Brain microvascular endothelial cell (primary cell): ENCODE measurements at regions not wholly inside any gene's neighbourhood (a gene's known extent, or its start where the extent isn't known, plus 50 kb on each side); places are given as distances from the start of the nearest gene placed in this dataset.

Source experiments
- DNase-seq: peaks from one replicate; pipeline ENCODE4 v3.0.0-alpha.2; 2020
- H3K27ac ChIP-seq: fragments of 250-450 bp; sonication (Bioruptor Pico); 2 replicates; pipeline ENCODE4 v1.5.1; 2020; ENCODE audit warnings: mild to moderate bottlenecking, moderate library complexity
- H3K27me3 ChIP-seq: fragments of 250-450 bp; sonication (Bioruptor Pico); replicated peaks from 2 replicates; pipeline ENCODE4 v1.5.1; 2020; ENCODE audit warnings: mild to moderate bottlenecking
- H3K36me3 ChIP-seq: fragments of 250-450 bp; sonication (Bioruptor Pico); replicated peaks from 2 replicates; pipeline ENCODE4 v1.5.1; 2020; ENCODE audit warnings: mild to moderate bottlenecking
- H3K4me3 ChIP-seq: 2 replicates; pipeline ENCODE4 v1.5.1; 2011; ENCODE audit warnings: low read depth, mild to moderate bottlenecking, control low read depth, low read length, moderate library complexity
- CTCF ChIP-seq: IDR thresholded peaks from 2 replicates; pipeline ENCODE4 v1.5.1; 2011; ENCODE audit warnings: low read depth, mild to moderate bottlenecking, moderate library complexity, low read length, control low read depth, inconsistent platforms; ENCODE audit errors: missing control alignments
- in situ Hi-C: cut with HindIII; loops from 2 replicates; pipeline ENCODE4 v1.10.0; 2017; ENCODE audit warnings: low sequenced_read_pairs, low pct_ligation_motif_present

GRCh38 chr10:110420401-110421193 lies 77.1 kb upstream of the DUSP5 start:
- in situ Hi-C loops, result no loop called here
- Histone ChIP-seq H3K27me3 (no peaks in the 10 kb centered on the region), H3K36me3 (no peaks in the 10 kb centered on the region), H3K27ac (peak overlapping the region; percentile 38), H3K4me3 (no peak overlapping the region)
- TF ChIP-seq CTCF, result no peak
- no peak for DNase-seq

- H3K27ac ChIP-seq, result no peak overlapping the region
- no peak for DNase-seq
- H3K27me3 ChIP-seq, result no peaks in the 10 kb centered on the region
- no peaks in the 10 kb centered on the region for H3K36me3 ChIP-seq
- TF ChIP-seq CTCF, result no peak
- in situ Hi-C loops, result no loop called here
- no peak overlapping the region for H3K4me3 ChIP-seq
Observed at GRCh38 chr10:110421512-110422138, 76.1 kb upstream of the DUSP5 start.

- no peak for DNase-seq
- Histone ChIP-seq H3K27ac (no peak overlapping the region), H3K4me3 (no peak overlapping the region), H3K27me3 (no peaks in the 10 kb centered on the region), H3K36me3 (no peaks in the 10 kb centered on the region)
- no peak for TF ChIP-seq CTCF
- in situ Hi-C loops, result no loop called here
Observed at GRCh38 chr10:110422548-110422947, 75.2 kb upstream of the DUSP5 start.

GRCh38 chr10:110423650-110424049 lies 74.1 kb upstream of the DUSP5 start:
- no peak for TF ChIP-seq CTCF
- DNase-seq, result no peak
- Histone ChIP-seq H3K27me3 (no peaks in the 10 kb centered on the region), H3K27ac (no peak overlapping the region), H3K36me3 (no peaks in the 10 kb centered on the region), H3K4me3 (no peak overlapping the region)
- in situ Hi-C loops, result no loop called here

GRCh38 chr10:110425684-110426293 lies 71.9 kb upstream of the DUSP5 start:
- Histone ChIP-seq H3K4me3 (no peak overlapping the region), H3K27me3 (no peaks in the 10 kb centered on the region), H3K27ac (peak overlapping the region; percentile 98), H3K36me3 (no peaks in the 10 kb centered on the region)
- TF ChIP-seq CTCF, result no peak
- DNase-seq, result peak; percentile 96
- in situ Hi-C loops, result no loop called here
